ENCODE measurements at regions not wholly inside any gene's neighbourhood (a gene's known extent, or its start where the extent isn't known, plus 50 kb on each side); places are given as distances from the start of the nearest gene placed in this dataset.

DNA sequence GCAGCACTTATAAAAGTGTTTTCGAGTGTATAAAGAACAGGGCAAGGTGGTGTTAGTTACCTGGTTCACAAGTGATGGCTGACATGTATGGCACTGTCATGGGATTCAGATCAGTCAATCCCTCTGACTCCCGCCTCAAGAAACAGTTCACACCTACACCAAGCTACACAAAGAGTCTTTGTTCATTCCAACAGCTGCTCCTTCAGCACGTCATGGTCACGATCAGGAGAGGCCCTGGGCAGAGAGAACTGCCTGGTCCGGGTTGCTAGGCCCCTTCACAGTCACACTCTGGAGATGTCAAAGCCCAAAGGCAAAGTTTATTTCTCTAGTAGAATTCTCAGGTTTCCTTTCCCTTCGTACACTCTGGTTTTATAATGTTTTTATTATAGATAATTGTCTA is 426.7 kb downstream of the ZSWIM6 start:
- intact Hi-C loops (cut with DNase I; ENCODE audit: low total_unique reads) = no loop called here
- H3K4me3 ChIP-seq (ENCODE audit: low read depth, poor library complexity, severe bottlenecking) = no peak overlapping the region
- no peak for DNase-seq (ENCODE audit: low spot score in 2 of 2)
- TF ChIP-seq POLR2A (IDR thresholded peaks at IDR 0.05) = no peak
- TF ChIP-seq, protein P1, sequence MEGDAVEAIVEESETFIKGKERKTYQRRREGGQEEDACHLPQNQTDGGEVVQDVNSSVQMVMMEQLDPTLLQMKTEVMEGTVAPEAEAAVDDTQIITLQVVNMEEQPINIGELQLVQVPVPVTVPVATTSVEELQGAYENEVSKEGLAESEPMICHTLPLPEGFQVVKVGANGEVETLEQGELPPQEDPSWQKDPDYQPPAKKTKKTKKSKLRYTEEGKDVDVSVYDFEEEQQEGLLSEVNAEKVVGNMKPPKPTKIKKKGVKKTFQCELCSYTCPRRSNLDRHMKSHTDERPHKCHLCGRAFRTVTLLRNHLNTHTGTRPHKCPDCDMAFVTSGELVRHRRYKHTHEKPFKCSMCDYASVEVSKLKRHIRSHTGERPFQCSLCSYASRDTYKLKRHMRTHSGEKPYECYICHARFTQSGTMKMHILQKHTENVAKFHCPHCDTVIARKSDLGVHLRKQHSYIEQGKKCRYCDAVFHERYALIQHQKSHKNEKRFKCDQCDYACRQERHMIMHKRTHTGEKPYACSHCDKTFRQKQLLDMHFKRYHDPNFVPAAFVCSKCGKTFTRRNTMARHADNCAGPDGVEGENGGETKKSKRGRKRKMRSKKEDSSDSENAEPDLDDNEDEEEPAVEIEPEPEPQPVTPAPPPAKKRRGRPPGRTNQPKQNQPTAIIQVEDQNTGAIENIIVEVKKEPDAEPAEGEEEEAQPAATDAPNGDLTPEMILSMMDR (IDR thresholded peaks at IDR 0.05) = no peak
- WGBS, 2 donors = 76 to 77% methylated on average over 6 of the region's 6 CpGs

- WGBS, 2 donors = 70 to 73% methylated on average over 1 of the region's 1 CpG
- TF ChIP-seq, protein P1 (IDR thresholded peaks at IDR 0.05) = no peak
- no peak for TF ChIP-seq POLR2A (IDR thresholded peaks at IDR 0.05)
- no peak overlapping the region for H3K4me3 ChIP-seq (ENCODE audit: low read depth, poor library complexity, severe bottlenecking)
- no peak for DNase-seq (ENCODE audit: low spot score in 2 of 2)
- intact Hi-C loops (cut with DNase I; ENCODE audit: low total_unique reads) = no loop called here
Observed at GRCh38 chr5:61765471-61765870, 433.4 kb downstream of the ZSWIM6 start.

DNA sequence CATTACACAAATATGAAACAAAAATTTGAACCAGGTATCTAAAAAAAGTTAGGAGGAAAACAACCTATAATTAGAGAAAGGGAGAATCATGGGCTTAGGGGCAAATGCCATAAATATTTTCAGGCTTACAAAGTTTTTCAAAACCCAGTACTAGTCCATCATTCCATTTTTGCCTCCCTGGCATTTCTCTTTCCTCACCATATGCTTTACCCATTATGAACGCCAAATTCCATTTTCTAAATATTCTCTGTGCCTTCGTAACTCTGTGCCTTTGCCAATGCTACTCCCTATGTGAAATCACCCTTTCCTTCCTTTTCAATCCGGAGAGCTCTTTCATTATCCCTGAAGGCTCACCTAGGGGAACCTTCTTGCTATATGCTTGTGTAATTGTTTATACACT is 434.1 kb downstream of the ZSWIM6 start:
- DNase-seq (ENCODE audit: low spot score in 2 of 2) = no peak
- no peak overlapping the region for H3K4me3 ChIP-seq (ENCODE audit: low read depth, poor library complexity, severe bottlenecking)
- intact Hi-C loops (cut with DNase I; ENCODE audit: low total_unique reads) = no loop called here
- WGBS, 2 donors = 59 to 71% methylated on average over 3 of the region's 3 CpGs
- no peak for TF ChIP-seq POLR2A (IDR thresholded peaks at IDR 0.05)
- TF ChIP-seq, protein P1 (IDR thresholded peaks at IDR 0.05) = no peak

DNA sequence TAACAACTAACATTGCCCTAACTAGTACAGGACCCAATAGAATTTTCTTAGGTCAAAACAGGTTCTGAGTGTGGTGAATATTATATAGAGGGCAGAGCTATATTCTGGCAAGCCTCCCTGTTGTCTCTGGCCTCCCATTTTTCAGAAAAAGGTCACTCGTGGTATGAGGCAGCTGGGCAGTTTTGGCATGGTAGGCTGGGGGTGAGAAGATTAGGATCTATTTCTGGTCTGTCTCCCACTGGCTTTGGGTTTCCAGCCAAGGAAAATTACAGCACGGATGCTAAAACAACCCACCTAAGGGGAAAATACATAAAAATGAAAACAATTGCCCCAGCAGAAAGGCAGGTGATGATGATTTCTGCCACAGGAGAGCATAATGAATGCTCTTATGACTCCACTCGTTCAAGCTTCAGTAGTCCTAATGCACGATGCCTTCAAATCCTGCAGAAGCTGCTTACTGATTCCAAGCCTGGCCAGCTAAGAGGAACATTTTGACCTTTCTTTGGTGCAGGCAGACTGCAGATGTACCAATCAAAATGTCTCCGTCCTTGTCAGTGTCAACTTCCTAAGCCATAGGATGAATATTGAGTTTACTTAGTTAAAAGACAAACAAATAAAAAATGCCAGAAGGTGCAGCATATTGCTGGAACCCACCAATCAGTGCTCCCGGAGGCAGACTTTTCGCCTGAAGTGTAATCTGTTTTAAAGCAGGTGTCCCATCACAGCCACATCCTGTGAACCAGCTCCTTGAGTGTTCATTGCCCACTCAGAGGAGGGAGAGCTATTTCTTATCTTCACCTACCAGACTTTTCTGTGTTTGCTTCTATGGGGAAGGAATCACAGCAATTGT is 435.4 kb downstream of the ZSWIM6 start:
- DNase-seq (ENCODE audit: low spot score in 2 of 2) = no peak
- 62 to 84% methylated on average over 7 of the region's 7 CpGs for WGBS, 2 donors
- TF ChIP-seq, protein P1 (IDR thresholded peaks at IDR 0.05) = no peak
- TF ChIP-seq POLR2A (IDR thresholded peaks at IDR 0.05) = no peak
- intact Hi-C loops (cut with DNase I; ENCODE audit: low total_unique reads) = no loop called here
- no peak overlapping the region for H3K4me3 ChIP-seq (ENCODE audit: low read depth, poor library complexity, severe bottlenecking)

- H3K4me3 ChIP-seq (ENCODE audit: low read depth, poor library complexity, severe bottlenecking) = no peak overlapping the region
- intact Hi-C loops (cut with DNase I; ENCODE audit: low total_unique reads) = no loop called here
- no peak for DNase-seq (ENCODE audit: low spot score in 2 of 2)
- TF ChIP-seq, protein P1 (IDR thresholded peaks at IDR 0.05) = no peak
- no peak for TF ChIP-seq POLR2A (IDR thresholded peaks at IDR 0.05)
- 89 to 92% methylated on average over 5 of the region's 5 CpGs for WGBS, 2 donors
Observed at GRCh38 chr5:61768692-61769281, 436.7 kb downstream of the ZSWIM6 start.

Measured in lower leg skin (tissue), 4 donors.